ENCODE measurements at regions not wholly inside any gene's neighbourhood (a gene's known extent, or its start where the extent isn't known, plus 50 kb on each side); places are given as distances from the start of the nearest gene placed in this dataset.

DNA sequence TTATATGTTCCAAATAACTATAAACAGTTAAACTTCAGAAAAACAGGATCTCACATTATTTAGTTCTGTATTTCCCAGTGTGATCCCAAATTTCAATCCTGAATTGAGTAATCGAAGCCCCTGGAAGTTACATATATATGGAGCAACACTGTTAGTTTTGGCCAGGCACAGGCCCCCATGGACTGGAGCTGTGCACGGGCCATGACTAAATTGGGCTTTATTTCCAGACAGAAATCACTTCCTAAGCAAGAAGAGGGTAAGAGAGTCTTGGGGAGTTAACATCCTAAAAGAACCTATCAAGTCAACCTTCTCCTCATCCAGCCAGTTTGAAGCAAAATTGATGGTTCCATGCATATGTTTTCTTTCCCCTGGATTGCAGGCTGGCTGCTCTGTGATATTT is 393.0 kb downstream of the TMEM167A start:
- TF ChIP-seq POLR2A (IDR thresholded peaks at IDR 0.05) = no peak
- TF ChIP-seq, protein P1, sequence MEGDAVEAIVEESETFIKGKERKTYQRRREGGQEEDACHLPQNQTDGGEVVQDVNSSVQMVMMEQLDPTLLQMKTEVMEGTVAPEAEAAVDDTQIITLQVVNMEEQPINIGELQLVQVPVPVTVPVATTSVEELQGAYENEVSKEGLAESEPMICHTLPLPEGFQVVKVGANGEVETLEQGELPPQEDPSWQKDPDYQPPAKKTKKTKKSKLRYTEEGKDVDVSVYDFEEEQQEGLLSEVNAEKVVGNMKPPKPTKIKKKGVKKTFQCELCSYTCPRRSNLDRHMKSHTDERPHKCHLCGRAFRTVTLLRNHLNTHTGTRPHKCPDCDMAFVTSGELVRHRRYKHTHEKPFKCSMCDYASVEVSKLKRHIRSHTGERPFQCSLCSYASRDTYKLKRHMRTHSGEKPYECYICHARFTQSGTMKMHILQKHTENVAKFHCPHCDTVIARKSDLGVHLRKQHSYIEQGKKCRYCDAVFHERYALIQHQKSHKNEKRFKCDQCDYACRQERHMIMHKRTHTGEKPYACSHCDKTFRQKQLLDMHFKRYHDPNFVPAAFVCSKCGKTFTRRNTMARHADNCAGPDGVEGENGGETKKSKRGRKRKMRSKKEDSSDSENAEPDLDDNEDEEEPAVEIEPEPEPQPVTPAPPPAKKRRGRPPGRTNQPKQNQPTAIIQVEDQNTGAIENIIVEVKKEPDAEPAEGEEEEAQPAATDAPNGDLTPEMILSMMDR (IDR thresholded peaks at IDR 0.05) = no peak
- no peak for DNase-seq
- H3K4me1 ChIP-seq = no peaks in the 10 kb centered on the region
- H3K36me3 ChIP-seq (replicated peaks in 1 of 2; ENCODE audit: insufficient read depth in 1 of 2, low read depth in 2 of 2) = no peaks in the 10 kb centered on the region
- H3K9me3 ChIP-seq = no peaks in the 10 kb centered on the region
- 76 to 82% methylated on average over 2 of the region's 2 CpGs for WGBS, 2 donors
- no peak overlapping the region for H3K4me3 ChIP-seq
- no peak for ATAC-seq
- H3K27ac ChIP-seq = no peak overlapping the region
- intact Hi-C loops (cut with DNase I) = no loop called here
- no peaks in the 10 kb centered on the region for H3K27me3 ChIP-seq

DNA sequence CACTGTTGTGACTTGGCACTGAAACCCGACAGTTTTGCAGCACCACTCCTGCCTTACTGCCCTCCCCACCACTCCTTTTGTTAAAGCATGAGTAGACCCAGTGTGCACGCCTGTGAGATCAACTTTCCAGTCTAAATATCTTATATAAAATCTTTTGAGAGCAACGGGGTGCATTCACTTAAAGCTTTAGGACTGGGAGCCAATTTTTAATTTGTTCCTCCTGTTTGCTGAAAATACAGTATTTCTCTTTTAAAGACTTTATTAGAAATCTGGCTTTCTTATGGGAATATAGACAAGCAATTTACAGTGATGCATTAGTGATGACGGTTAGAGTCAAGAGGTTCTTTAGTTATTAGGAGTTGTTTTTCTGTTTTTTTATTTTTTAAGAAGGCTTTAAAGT is 397.5 kb downstream of the TMEM167A start:
- 67 to 71% methylated on average over 4 of the region's 4 CpGs for WGBS, 2 donors
- Histone ChIP-seq H3K4me3 (no peak overlapping the region), H3K27me3 (no peaks in the 10 kb centered on the region), H3K4me1 (no peaks in the 10 kb centered on the region), H3K9me3 (no peaks in the 10 kb centered on the region), H3K27ac (no peak overlapping the region), H3K36me3 (replicated peaks in 1 of 2; ENCODE audit: insufficient read depth in 1 of 2, low read depth in 2 of 2) (no peaks in the 10 kb centered on the region)
- DNase-seq (no peak), ATAC-seq (no peak)
- TF ChIP-seq, protein P1 (IDR thresholded peaks at IDR 0.05) = no peak
- no peak for TF ChIP-seq POLR2A (IDR thresholded peaks at IDR 0.05)
- intact Hi-C loops (cut with DNase I) = no loop called here

DNA sequence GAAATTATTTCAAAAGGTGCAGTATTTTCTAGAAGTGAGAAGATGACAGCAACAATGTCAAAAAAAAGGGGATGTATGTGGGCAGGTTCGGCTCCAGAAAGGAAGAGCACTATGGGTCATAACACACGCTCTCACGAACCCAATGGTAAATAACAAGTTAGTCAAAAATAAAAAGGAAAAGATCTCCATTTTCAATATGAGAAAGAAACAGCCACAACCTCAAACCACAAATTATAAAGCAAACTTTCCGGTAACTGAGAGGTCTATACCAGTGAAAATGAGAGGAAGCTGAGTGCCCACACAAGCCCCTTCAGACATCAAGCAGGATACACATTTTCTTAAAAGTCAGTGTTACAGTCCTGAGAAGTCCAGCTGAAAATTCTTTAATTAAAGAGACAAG is 398.5 kb upstream of the RPS23 start:
- no peaks in the 10 kb centered on the region for H3K27me3 ChIP-seq
- TF ChIP-seq, protein P1 (IDR thresholded peaks at IDR 0.05) = no peak
- TF ChIP-seq POLR2A (IDR thresholded peaks at IDR 0.05) = no peak
- no peaks in the 10 kb centered on the region for H3K4me1 ChIP-seq
- DNase-seq = no peak
- H3K27ac ChIP-seq = no peak overlapping the region
- intact Hi-C loops (cut with DNase I) = no loop called here
- WGBS, 2 donors = 66 to 83% methylated on average over 4 of the region's 4 CpGs
- no peak overlapping the region for H3K4me3 ChIP-seq
- H3K9me3 ChIP-seq = no peaks in the 10 kb centered on the region
- ATAC-seq = no peak
- no peaks in the 10 kb centered on the region for H3K36me3 ChIP-seq (replicated peaks in 1 of 2; ENCODE audit: insufficient read depth in 1 of 2, low read depth in 2 of 2)

DNA sequence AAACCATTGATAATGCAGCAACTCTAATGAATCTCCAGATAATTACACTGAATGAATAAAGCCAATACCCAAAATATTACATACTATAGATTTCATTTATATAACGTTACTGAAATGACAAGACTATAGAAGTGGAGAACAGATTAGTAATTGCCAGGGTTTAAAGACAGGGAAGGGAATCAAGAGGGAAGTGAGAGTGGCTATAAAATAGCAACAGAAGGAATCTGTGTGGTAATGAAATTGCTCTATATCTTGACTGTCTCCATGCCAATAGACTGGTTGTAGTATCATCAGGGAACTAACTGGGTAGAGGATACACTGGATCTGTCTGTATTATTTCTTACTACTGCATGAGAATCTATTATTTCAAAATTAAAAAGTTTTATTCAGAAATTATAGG is 396.5 kb upstream of the RPS23 start:
- TF ChIP-seq, protein P1 (IDR thresholded peaks at IDR 0.05) = no peak
- no peak for TF ChIP-seq POLR2A (IDR thresholded peaks at IDR 0.05)
- Histone ChIP-seq H3K4me3 (no peak overlapping the region), H3K4me1 (no peaks in the 10 kb centered on the region), H3K27ac (no peak overlapping the region), H3K36me3 (replicated peaks in 1 of 2; ENCODE audit: insufficient read depth in 1 of 2, low read depth in 2 of 2) (no peaks in the 10 kb centered on the region), H3K9me3 (no peaks in the 10 kb centered on the region), H3K27me3 (no peaks in the 10 kb centered on the region)
- WGBS, 2 donors = 71 to 76% methylated on average over 1 of the region's 1 CpG
- intact Hi-C loops (cut with DNase I) = no loop called here
- no peak for DNase-seq
- ATAC-seq = no peak

DNA sequence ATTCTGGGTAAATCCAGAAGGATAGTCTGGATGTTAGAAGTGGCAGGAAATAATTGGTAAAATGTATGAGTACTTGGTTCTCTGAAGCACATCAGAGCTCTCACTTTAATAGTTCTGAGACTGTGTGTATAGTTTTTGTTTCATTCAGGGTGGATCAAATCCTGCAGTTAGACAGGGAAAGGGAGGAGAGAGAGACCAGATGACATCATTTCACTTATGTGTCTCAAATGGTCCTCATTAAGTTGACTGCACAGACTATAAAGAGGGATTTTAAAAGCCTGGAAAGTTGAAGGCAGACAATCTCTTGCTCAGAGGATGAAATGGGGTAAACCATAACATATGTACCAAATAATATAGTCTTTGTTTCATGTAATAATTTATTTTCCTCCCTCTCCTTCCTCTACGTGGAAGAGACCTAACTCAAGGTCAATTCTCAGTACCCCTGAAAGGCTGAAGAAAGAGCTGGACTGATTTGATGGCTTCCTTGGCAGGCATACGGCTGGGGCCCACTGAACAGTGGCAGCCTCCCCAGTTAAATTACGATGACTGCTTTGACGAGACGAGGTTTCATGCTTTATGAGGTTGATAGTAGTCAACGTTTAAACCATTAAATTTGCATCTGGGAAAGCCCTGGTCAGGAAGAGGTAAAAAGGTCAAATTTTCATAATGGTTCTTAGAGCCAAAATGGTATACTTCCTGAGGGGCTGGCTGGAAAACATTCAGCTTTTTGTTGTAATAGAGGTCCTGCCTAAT is 395.1 kb upstream of the RPS23 start:
- WGBS, 2 donors = 57 to 65% methylated on average over 6 of the region's 6 CpGs
- intact Hi-C loops (cut with DNase I) = no loop called here

More for the DNA sequence above, 395.1 kb upstream of the RPS23 start:
- no peak for ATAC-seq
- H3K4me1 ChIP-seq = no peaks in the 10 kb centered on the region
- no peak for DNase-seq
- no peaks in the 10 kb centered on the region for H3K9me3 ChIP-seq
- TF ChIP-seq, protein P1 (IDR thresholded peaks at IDR 0.05) = no peak
- TF ChIP-seq POLR2A (IDR thresholded peaks at IDR 0.05) = no peak
- H3K36me3 ChIP-seq (replicated peaks in 1 of 2; ENCODE audit: insufficient read depth in 1 of 2, low read depth in 2 of 2) = no peaks in the 10 kb centered on the region
- H3K4me3 ChIP-seq = no peak overlapping the region
- H3K27me3 ChIP-seq = no peaks in the 10 kb centered on the region
- no peak overlapping the region for H3K27ac ChIP-seq

Measured in body of pancreas (tissue), 4 donors.